ENCODE measurements at regions not wholly inside any gene's neighbourhood (a gene's known extent, or its start where the extent isn't known, plus 50 kb on each side); places are given as distances from the start of the nearest gene placed in this dataset.

DNA sequence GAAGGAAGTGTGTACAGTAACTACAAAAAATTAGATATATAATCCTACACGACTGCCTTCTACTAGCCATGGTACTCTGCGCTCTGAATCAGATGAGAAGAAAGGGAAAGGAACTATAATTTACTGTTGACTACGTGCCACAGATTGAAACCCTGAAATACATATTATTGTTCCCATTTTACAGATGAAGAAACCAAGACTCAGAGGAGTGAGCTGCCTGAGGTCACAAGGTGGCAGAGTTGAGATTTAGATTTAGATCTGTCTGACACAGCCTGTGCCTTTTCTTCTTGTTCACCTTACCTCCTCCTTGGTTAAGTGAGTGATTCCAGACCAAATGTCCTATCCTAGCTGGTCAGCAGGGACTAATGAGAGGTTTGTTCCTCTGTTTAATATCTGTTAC, 61.6 kb upstream of the OR4E1 start:
- no peak overlapping the region for H3K27ac ChIP-seq (ENCODE audit: low read depth in 1 of 3, low read length in 2 of 3)
- WGBS, 3 donors: 74 to 82% (median 75%) methylated on average over 3 of the region's 3 CpGs
- FAIRE-seq: no peak
- H3K4me3 ChIP-seq (ENCODE audit: low read depth in 1 of 3, low read length in 3 of 3): no peak overlapping the region
- H3K36me3 ChIP-seq (ENCODE audit: control insufficient read depth in 3 of 3, insufficient read depth in 2 of 3, low read depth in 1 of 3, low read length in 3 of 3): no peaks in the 10 kb centered on the region
- DNase-seq: no peak
- no peaks in the 10 kb centered on the region for H3K4me1 ChIP-seq (ENCODE audit: control insufficient read depth in 3 of 3, insufficient read depth in 2 of 3, low read depth in 1 of 3, low read length in 2 of 3)
- H3K27me3 ChIP-seq (ENCODE audit: control insufficient read depth in 3 of 3, insufficient read depth in 3 of 3, low read length in 3 of 3): peaks cover 0 to 4% (median 0%) of the 10 kb centered on the region in 3 donors
- no peaks in the 10 kb centered on the region for H3K9me3 ChIP-seq (ENCODE audit: control insufficient read depth in 2 of 2, insufficient read depth in 1 of 2, low read depth in 1 of 2, low read length in 1 of 2)

DNA sequence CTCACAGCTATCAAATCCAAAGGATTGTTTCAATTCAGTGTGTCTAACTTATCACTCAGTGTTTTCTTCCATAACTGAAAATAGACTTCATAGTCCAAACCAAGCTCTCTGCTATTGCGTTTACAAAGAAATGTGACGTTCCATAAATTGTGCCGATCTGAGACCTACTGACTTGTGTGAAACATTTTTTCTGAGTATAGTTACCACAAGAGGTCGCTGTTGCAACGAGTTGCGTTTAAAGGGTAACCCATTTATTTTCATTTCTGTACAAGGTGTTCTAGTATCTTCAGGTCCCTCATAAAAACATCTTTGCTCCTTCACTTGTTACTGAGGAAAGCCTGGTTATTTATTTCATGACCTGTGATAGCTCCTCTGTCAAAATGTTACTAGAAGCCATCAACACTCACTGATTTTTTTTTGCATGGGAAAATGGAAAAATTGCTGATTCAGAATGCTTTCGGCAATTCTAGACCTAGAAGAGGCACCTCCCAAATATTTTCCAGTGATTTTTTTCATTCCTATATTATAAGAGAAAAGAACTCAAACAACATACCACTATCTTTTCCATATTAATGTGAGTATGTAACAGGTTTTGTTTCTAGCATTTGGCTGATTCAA, 60.9 kb upstream of the OR4E1 start:
- Histone ChIP-seq H3K27ac (ENCODE audit: low read depth in 1 of 3, low read length in 2 of 3) (no peak overlapping the region), H3K27me3 (ENCODE audit: control insufficient read depth in 3 of 3, insufficient read depth in 3 of 3, low read length in 3 of 3) (peaks cover 0 to 4% (median 0%) of the 10 kb centered on the region in 3 donors), H3K9me3 (ENCODE audit: control insufficient read depth in 2 of 2, insufficient read depth in 1 of 2, low read depth in 1 of 2, low read length in 1 of 2) (no peaks in the 10 kb centered on the region), H3K4me1 (ENCODE audit: control insufficient read depth in 3 of 3, insufficient read depth in 2 of 3, low read depth in 1 of 3, low read length in 2 of 3) (no peaks in the 10 kb centered on the region), H3K36me3 (ENCODE audit: control insufficient read depth in 3 of 3, insufficient read depth in 2 of 3, low read depth in 1 of 3, low read length in 3 of 3) (no peaks in the 10 kb centered on the region), H3K4me3 (ENCODE audit: low read depth in 1 of 3, low read length in 3 of 3) (no peak overlapping the region)
- WGBS, 3 donors: 21 to 28% (median 22%) methylated on average over 7 of the region's 7 CpGs
- FAIRE-seq: no peak
- DNase-seq: peak; percentile 44 to 57

GRCh38 chr14:21729703-21730233, 56.1 kb upstream of the OR4E1 start:
- no peak for FAIRE-seq
- Histone ChIP-seq H3K27me3 (ENCODE audit: control insufficient read depth in 3 of 3, insufficient read depth in 3 of 3, low read length in 3 of 3) (peaks cover 0 to 3% (median 2%) of the 10 kb centered on the region in 3 donors), H3K4me1 (ENCODE audit: control insufficient read depth in 3 of 3, insufficient read depth in 2 of 3, low read depth in 1 of 3, low read length in 2 of 3) (no peaks in the 10 kb centered on the region), H3K36me3 (ENCODE audit: control insufficient read depth in 3 of 3, insufficient read depth in 2 of 3, low read depth in 1 of 3, low read length in 3 of 3) (no peaks in the 10 kb centered on the region), H3K4me3 (ENCODE audit: low read depth in 1 of 3, low read length in 3 of 3) (no peak overlapping the region), H3K9me3 (ENCODE audit: control insufficient read depth in 2 of 2, insufficient read depth in 1 of 2, low read depth in 1 of 2, low read length in 1 of 2) (no peaks in the 10 kb centered on the region), H3K27ac (ENCODE audit: low read depth in 1 of 3, low read length in 2 of 3) (no peak overlapping the region)
- no peak for DNase-seq
- 49 to 72% (median 50%) methylated on average over 5 of the region's 5 CpGs for WGBS, 3 donors

DNA sequence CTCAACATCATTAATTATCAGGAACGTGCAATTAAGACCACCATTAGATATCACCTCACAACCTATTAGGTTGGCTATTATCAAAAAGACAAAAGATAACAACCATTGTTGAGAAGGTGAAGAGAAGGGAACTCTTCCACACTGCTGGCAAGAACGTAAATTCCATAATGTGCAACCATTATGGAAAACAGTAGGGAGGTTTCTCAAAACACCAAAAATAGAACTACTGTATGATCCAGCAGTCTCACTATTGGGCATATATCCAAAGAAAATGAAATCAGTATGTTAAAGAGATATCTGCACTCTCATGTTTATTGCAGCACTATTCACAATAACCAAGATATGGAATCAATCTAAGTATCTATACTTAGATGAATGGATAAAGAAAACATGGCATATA, 51.6 kb upstream of the OR4E1 start:
- H3K9me3 ChIP-seq (ENCODE audit: control insufficient read depth in 2 of 2, insufficient read depth in 1 of 2, low read depth in 1 of 2, low read length in 1 of 2): no peaks in the 10 kb centered on the region
- no peak overlapping the region for H3K27ac ChIP-seq (ENCODE audit: low read depth in 1 of 3, low read length in 2 of 3)
- FAIRE-seq (no peak), DNase-seq (no peak)
- 68 to 73% (median 69%) methylated on average over 2 of the region's 2 CpGs for WGBS, 3 donors
- peaks cover 2 to 3% (median 2%) of the 10 kb centered on the region in 3 donors for H3K27me3 ChIP-seq (ENCODE audit: control insufficient read depth in 3 of 3, insufficient read depth in 3 of 3, low read length in 3 of 3)
- no peaks in the 10 kb centered on the region for H3K4me1 ChIP-seq (ENCODE audit: control insufficient read depth in 3 of 3, insufficient read depth in 2 of 3, low read depth in 1 of 3, low read length in 2 of 3)
- no peak overlapping the region for H3K4me3 ChIP-seq (ENCODE audit: low read depth in 1 of 3, low read length in 3 of 3)
- no peaks in the 10 kb centered on the region for H3K36me3 ChIP-seq (ENCODE audit: control insufficient read depth in 3 of 3, insufficient read depth in 2 of 3, low read depth in 1 of 3, low read length in 3 of 3)

GRCh38 chr14:21724090-21724973, 50.7 kb upstream of the OR4E1 start:
- Histone ChIP-seq H3K4me3 (ENCODE audit: low read depth in 1 of 3, low read length in 3 of 3) (no peak overlapping the region), H3K9me3 (ENCODE audit: control insufficient read depth in 2 of 2, insufficient read depth in 1 of 2, low read depth in 1 of 2, low read length in 1 of 2) (no peaks in the 10 kb centered on the region), H3K27ac (ENCODE audit: low read depth in 1 of 3, low read length in 2 of 3) (no peak overlapping the region), H3K36me3 (ENCODE audit: control insufficient read depth in 3 of 3, insufficient read depth in 2 of 3, low read depth in 1 of 3, low read length in 3 of 3) (no peaks in the 10 kb centered on the region), H3K27me3 (ENCODE audit: control insufficient read depth in 3 of 3, insufficient read depth in 3 of 3, low read length in 3 of 3) (peaks cover 1 to 3% (median 2%) of the 10 kb centered on the region in 3 donors), H3K4me1 (ENCODE audit: control insufficient read depth in 3 of 3, insufficient read depth in 2 of 3, low read depth in 1 of 3, low read length in 2 of 3) (no peaks in the 10 kb centered on the region)
- 67 to 81% (median 69%) methylated on average over 8 of the region's 8 CpGs for WGBS, 3 donors
- DNase-seq: no peak
- FAIRE-seq: no peak

GRCh38 chr14:21723431-21724045, 49.9 kb upstream of the OR4E1 start:
- peaks cover 0 to 3% (median 2%) of the 10 kb centered on the region in 3 donors for H3K27me3 ChIP-seq (ENCODE audit: control insufficient read depth in 3 of 3, insufficient read depth in 3 of 3, low read length in 3 of 3)
- no peaks in the 10 kb centered on the region for H3K4me1 ChIP-seq (ENCODE audit: control insufficient read depth in 3 of 3, insufficient read depth in 2 of 3, low read depth in 1 of 3, low read length in 2 of 3)
- DNase-seq (peak in 1 of 2 donors; percentile 5), FAIRE-seq (no peak)
- H3K36me3 ChIP-seq (ENCODE audit: control insufficient read depth in 3 of 3, insufficient read depth in 2 of 3, low read depth in 1 of 3, low read length in 3 of 3): no peaks in the 10 kb centered on the region
- H3K9me3 ChIP-seq (ENCODE audit: control insufficient read depth in 2 of 2, insufficient read depth in 1 of 2, low read depth in 1 of 2, low read length in 1 of 2): no peaks in the 10 kb centered on the region
- H3K4me3 ChIP-seq (ENCODE audit: low read depth in 1 of 3, low read length in 3 of 3): no peak overlapping the region
- 54 to 65% (median 56%) methylated on average over 13 to 14 of the region's 14 CpGs for WGBS, 3 donors
- H3K27ac ChIP-seq (ENCODE audit: low read depth in 1 of 3, low read length in 2 of 3): no peak overlapping the region
